OCI-LY1 (cell line): ENCODE measurements at regions not wholly inside any gene's neighbourhood (a gene's known extent, or its start where the extent isn't known, plus 50 kb on each side); places are given as distances from the start of the nearest gene placed in this dataset.
"Not testable (repeated sequence)": the region's sequence is repeated elsewhere in the genome, so short reads cannot be mapped to it uniquely, and the experiment has no call there.

Experiments
- H2AFZ ChIP-seq: fragments of 200-600 bp; sonication (generic), shearing (Covaris generic); 2 replicates; pipeline ENCODE4 v1.6.0; 2014; ENCODE audit warnings: antibody characterized with exemption, mild to moderate bottlenecking, low read length
- H3F3A ChIP-seq: fragments of 200-600 bp; sonication (generic), shearing (Covaris generic); 2 replicates; pipeline ENCODE4 v1.6.0; 2014; ENCODE audit warnings: mild to moderate bottlenecking, antibody characterized with exemption, low read length, moderate library complexity; ENCODE audit not compliant: insufficient read depth
- H3K27ac ChIP-seq: fragments of 200-600 bp; sonication (generic); 2 replicates; pipeline ENCODE4 v1.5.1; 2014; ENCODE audit warnings: low read length, mixed run types, mild to moderate bottlenecking, low read depth; ENCODE audit not compliant: poor library complexity, severe bottlenecking
- H3K27me3 ChIP-seq: fragments of 200-600 bp; sonication (generic); 2 replicates; pipeline ENCODE4 v1.6.0; 2014; ENCODE audit warnings: antibody characterized with exemption, mild to moderate bottlenecking, low read length, moderate library complexity; ENCODE audit not compliant: insufficient read depth
- H3K36me3 ChIP-seq: fragments of 200-600 bp; sonication (generic); 2 replicates; pipeline ENCODE4 v1.6.1; 2014; ENCODE audit warnings: mild to moderate bottlenecking, antibody characterized with exemption, low read length, moderate library complexity, mixed read lengths; ENCODE audit not compliant: insufficient read depth
- H3K4me1 ChIP-seq: fragments of 200-600 bp; sonication (generic); 2 replicates; pipeline ENCODE4 v1.5.1; 2014; ENCODE audit warnings: mild to moderate bottlenecking, low read length, moderate library complexity; ENCODE audit not compliant: insufficient read depth, severe bottlenecking
- H3K4me2 ChIP-seq: fragments of 200-600 bp; sonication (generic), shearing (Covaris generic); 2 replicates; pipeline ENCODE4 v1.6.1; 2014; ENCODE audit warnings: low read length
- H3K4me3 ChIP-seq: fragments of 200-600 bp; sonication (generic); 2 replicates; pipeline ENCODE4 v1.5.1; 2014; ENCODE audit warnings: low read length, low read depth, mild to moderate bottlenecking, mixed read lengths; ENCODE audit not compliant: poor library complexity, severe bottlenecking
- H3K79me2 ChIP-seq: fragments of 200-600 bp; shearing (Covaris generic); 2 replicates; pipeline ENCODE4 v1.6.1; 2016; ENCODE audit warnings: mixed run types, low read length, mixed read lengths; ENCODE audit not compliant: insufficient read depth
- H3K9ac ChIP-seq: fragments of 200-600 bp; sonication (generic), shearing (Covaris generic); 2 replicates; pipeline ENCODE4 v1.6.1; 2014; ENCODE audit warnings: mild to moderate bottlenecking, low read length, mixed read lengths
- H3K9me2 ChIP-seq: fragments of 200-600 bp; sonication (generic), shearing (Covaris generic); 2 replicates; pipeline ENCODE4 v1.6.1; 2014; ENCODE audit warnings: low read depth, mild to moderate bottlenecking, low read length, mixed read lengths
- H3K9me3 ChIP-seq: fragments of 200-600 bp; shearing (Covaris generic); 2 replicates; pipeline ENCODE4 v1.6.1; 2014; ENCODE audit warnings: low read length, mixed read lengths
- H4K20me1 ChIP-seq: fragments of 200-600 bp; sonication (generic), shearing (Covaris generic); 2 replicates; pipeline ENCODE4 v1.6.0; 2016; ENCODE audit warnings: mild to moderate bottlenecking, low read length; ENCODE audit not compliant: insufficient read depth
- EZH2 ChIP-seq: fragments of 200-600 bp; sonication (generic), shearing (Covaris generic); IDR thresholded peaks from 2 replicates; pipeline ENCODE4 v1.8.0; 2017; ENCODE audit warnings: borderline replicate concordance, mixed run types, mild to moderate bottlenecking, antibody characterized with exemption, low read length, moderate library complexity, mixed read lengths
- TF ChIP-seq, protein P1 (sequence below): fragments of 200-600 bp; sonication (generic), shearing (Covaris generic); IDR thresholded peaks from 2 replicates; pipeline ENCODE4 v1.5.1; 2017; ENCODE audit warnings: mild to moderate bottlenecking, antibody characterized with exemption, low read length, moderate library complexity, mixed read lengths

DNA sequence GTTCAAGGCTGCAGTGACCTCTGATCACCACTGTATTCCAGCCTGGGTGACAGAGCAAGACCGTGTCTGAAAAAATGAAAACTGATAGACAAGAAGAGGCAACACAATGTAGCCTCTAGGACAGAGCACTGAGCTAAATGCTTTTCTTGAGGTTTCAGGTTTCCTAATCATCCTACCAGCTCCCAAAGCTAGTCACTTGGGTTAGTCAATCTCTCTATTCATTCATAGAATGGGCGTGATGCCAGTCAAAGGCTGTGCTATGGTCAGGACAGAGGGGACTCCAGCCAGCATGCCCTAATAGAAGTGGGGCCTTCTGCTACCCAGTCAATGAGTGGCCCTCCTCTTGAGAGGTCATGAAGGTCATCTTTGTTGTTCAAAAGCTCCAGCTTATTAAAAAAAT lies 860.4 kb upstream of the DEFB115 start:
- not testable (repeated sequence) for H3K9ac ChIP-seq, H3F3A ChIP-seq, H3K4me2 ChIP-seq, H3K4me1 ChIP-seq, H3K27me3 ChIP-seq, H3K4me3 ChIP-seq, H2AFZ ChIP-seq, H3K27ac ChIP-seq, H3K79me2 ChIP-seq, H3K9me3 ChIP-seq, H3K9me2 ChIP-seq, H4K20me1 ChIP-seq
- peaks cover 30% of the 10 kb centered on the region for H3K36me3 ChIP-seq

DNA sequence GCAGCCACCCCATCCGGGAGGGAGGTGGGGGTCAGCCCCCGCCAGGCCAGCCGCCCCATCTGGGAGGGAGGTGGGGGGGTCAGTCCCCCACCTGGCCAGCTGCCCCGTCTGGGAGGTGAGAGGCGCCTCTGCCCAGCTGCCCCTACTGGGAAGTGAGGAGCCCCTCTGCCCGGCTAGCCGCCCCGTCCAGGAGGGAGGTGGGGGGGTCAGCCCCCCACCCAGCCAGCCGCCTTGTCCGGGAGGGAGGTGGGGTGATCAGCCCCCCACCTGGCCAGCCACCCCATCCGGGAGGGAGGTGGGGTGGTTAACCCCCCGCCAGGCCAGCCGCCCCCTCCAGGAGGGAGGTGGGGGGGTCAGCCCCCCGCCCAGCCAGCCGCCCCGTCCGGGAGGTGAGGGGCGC lies 852.4 kb upstream of the DEFB115 start:
- not testable (repeated sequence) for H3K4me3 ChIP-seq, H3K9me3 ChIP-seq, H3K27me3 ChIP-seq, H3K9ac ChIP-seq, H3F3A ChIP-seq, H3K4me2 ChIP-seq, H2AFZ ChIP-seq, H4K20me1 ChIP-seq, H3K27ac ChIP-seq, H3K79me2 ChIP-seq, H3K9me2 ChIP-seq, H3K4me1 ChIP-seq
- H3K36me3 ChIP-seq = peaks cover 26% of the 10 kb centered on the region

DNA sequence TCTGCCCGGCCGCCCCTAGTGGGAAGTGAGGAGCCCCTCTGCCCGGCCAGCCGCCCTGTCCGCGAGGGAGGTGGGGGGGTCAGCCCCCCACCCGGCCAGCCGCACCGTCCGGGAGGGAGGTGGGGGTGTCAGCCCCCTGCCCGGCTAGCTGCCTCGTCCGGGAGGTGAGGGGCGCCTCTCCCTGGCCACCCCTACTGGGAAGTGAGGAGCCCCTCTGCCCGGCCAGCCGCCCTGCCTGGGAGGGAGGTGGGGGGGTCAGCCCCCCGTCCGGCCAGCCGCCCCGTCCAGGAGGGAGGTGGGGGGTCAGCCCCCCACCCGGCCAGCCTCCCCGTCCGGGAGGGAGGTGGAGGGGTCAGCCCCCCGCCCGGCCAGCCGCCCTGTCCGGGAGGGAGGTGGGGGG lies 851.9 kb upstream of the DEFB115 start:
- not testable (repeated sequence) for H3K9me2 ChIP-seq, H3K4me3 ChIP-seq, H3K9me3 ChIP-seq, H3K4me2 ChIP-seq, H4K20me1 ChIP-seq, H3F3A ChIP-seq, H3K4me1 ChIP-seq, H3K27me3 ChIP-seq, H3K27ac ChIP-seq, H3K79me2 ChIP-seq, H3K9ac ChIP-seq, H2AFZ ChIP-seq
- H3K36me3 ChIP-seq = peaks cover 21% of the 10 kb centered on the region

DNA sequence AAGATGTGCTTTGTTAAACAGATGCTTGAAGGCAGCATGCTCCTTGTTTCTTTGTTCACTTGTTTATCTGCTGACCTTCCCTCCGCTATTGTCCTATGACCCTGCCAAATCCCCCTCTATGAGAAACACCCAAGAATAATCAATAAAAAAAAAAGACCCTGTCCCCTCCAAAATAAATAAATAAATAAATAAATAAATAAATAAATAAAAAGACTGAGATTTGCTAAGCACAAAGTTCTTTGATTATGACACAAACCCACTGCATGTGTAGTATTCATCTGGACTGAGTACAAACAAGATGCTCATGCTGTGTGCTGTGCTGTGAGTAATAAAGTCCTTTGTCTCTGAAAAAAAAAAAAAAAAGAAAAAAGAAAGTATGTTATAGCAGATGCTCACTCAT lies 851.1 kb upstream of the DEFB115 start:
- not testable (repeated sequence) for H3F3A ChIP-seq

DNA sequence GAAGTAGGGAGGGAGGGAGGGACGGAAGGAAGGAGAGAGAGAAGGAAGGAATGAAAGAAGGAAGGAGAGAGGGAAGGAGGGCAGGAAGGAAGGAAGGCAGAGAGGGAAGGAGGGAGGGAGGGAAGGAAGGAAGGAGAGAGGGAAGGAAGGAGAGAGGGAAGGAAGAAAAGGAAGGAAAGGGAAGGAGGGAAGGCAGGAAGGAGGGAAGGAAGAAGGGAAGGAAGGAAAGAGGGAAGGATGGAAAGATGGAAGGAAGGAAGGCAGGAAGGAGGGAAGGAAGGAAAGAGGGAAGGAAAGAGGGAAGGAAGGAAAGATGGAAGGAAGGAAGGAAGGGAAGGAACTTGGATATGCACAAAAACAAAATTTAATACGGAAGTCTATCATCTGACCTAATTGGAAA lies 844.5 kb upstream of the DEFB115 start:
- H3K9me3 ChIP-seq = no peaks in the 10 kb centered on the region
- H3K9ac ChIP-seq = no peak overlapping the region
- no peaks in the 10 kb centered on the region for H3K79me2 ChIP-seq
- no peak overlapping the region for H2AFZ ChIP-seq
- no peaks in the 10 kb centered on the region for H3K27me3 ChIP-seq
- H3K4me3 ChIP-seq = no peak overlapping the region
- no peaks in the 10 kb centered on the region for H3F3A ChIP-seq
- no peaks in the 10 kb centered on the region for H4K20me1 ChIP-seq
- H3K36me3 ChIP-seq = no peaks in the 10 kb centered on the region
- H3K4me1 ChIP-seq = no peaks in the 10 kb centered on the region
- H3K4me2 ChIP-seq = no peak overlapping the region
- no peaks in the 10 kb centered on the region for H3K9me2 ChIP-seq
- no peak for TF ChIP-seq EZH2
- TF ChIP-seq, protein P1, sequence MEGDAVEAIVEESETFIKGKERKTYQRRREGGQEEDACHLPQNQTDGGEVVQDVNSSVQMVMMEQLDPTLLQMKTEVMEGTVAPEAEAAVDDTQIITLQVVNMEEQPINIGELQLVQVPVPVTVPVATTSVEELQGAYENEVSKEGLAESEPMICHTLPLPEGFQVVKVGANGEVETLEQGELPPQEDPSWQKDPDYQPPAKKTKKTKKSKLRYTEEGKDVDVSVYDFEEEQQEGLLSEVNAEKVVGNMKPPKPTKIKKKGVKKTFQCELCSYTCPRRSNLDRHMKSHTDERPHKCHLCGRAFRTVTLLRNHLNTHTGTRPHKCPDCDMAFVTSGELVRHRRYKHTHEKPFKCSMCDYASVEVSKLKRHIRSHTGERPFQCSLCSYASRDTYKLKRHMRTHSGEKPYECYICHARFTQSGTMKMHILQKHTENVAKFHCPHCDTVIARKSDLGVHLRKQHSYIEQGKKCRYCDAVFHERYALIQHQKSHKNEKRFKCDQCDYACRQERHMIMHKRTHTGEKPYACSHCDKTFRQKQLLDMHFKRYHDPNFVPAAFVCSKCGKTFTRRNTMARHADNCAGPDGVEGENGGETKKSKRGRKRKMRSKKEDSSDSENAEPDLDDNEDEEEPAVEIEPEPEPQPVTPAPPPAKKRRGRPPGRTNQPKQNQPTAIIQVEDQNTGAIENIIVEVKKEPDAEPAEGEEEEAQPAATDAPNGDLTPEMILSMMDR = no peak
- no peak overlapping the region for H3K27ac ChIP-seq

More for the DNA sequence above, 851.1 kb upstream of the DEFB115 start:
- H3K36me3 ChIP-seq = peaks cover 13% of the 10 kb centered on the region
- not testable (repeated sequence) for H3K79me2 ChIP-seq, H3K27ac ChIP-seq, H3K4me2 ChIP-seq, H3K4me3 ChIP-seq, H4K20me1 ChIP-seq, H2AFZ ChIP-seq, H3K4me1 ChIP-seq, H3K9me3 ChIP-seq, H3K9ac ChIP-seq, H3K9me2 ChIP-seq, H3K27me3 ChIP-seq

DNA sequence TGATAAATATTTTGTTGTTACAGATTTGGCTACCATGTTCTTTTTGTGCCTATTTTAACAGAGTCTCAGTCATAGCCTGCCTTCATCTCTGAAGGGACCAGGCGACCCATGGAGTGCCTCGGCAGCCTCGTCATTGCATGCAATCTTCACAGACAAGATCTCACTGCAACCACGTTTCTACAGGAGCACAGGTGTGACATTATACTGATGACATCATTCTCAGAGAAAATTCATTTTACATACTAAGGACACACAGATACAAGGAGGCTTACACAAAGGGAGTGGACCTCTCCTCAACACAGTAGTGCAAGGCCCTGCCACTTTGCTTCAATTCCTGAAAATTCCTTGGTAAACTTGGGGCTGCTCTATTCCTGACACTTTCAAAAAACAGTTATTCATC lies 840.1 kb upstream of the DEFB115 start:
- H3K4me2 ChIP-seq, H4K20me1 ChIP-seq, H3F3A ChIP-seq, H2AFZ ChIP-seq, H3K36me3 ChIP-seq, H3K9me3 ChIP-seq, H3K27ac ChIP-seq, H3K79me2 ChIP-seq, H3K27me3 ChIP-seq, H3K4me1 ChIP-seq, H3K9me2 ChIP-seq, H3K9ac ChIP-seq, H3K4me3 ChIP-seq: not testable (repeated sequence)

DNA sequence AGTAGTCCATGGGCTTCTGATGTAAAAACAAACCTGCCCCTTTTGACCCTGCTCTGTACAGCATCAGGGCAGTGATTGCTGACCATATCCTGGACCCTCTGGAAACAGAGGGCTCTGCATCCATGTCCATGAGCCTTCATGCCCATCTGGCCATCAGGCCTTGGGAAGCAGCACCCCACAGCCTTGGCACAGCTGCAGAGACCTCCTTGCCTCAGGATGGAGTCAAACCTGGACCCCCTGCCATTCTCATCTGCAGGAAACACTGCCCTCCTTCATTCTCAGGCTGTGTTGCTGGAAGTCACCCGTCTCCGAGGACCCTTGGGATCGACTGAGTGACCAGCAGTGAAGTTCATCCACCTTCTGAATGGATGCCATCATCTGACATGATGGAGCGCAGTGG lies 839.1 kb upstream of the DEFB115 start:
- not testable (repeated sequence) for H3K27ac ChIP-seq, H3K4me1 ChIP-seq, H4K20me1 ChIP-seq, H3K79me2 ChIP-seq, H3K4me3 ChIP-seq, H3K27me3 ChIP-seq, H3K9me3 ChIP-seq, H3K9me2 ChIP-seq, H3K9ac ChIP-seq, H3K36me3 ChIP-seq, H2AFZ ChIP-seq, H3F3A ChIP-seq, H3K4me2 ChIP-seq
